Adrenal gland (tissue), 5 donors: ENCODE measurements at regions not wholly inside any gene's neighbourhood (a gene's known extent, or its start where the extent isn't known, plus 50 kb on each side); places are given as distances from the start of the nearest gene placed in this dataset.

Experiments
- CTCF ChIP-seq, 6 experiments: fragments of 450-650 bp in 4 of 6; fragments of 200-600 bp in 2 of 6; sonication (generic) in 1 of 6; IDR thresholded peaks; 1 replicate in 5 of 6; 2 replicates in 1 of 6; pipeline versions ENCODE4 v1.5.1 to v1.8.0; 2016 to 2021; ENCODE audit warnings: antibody characterized with exemption in 6 of 6, mild to moderate bottlenecking in 2 of 6, moderate library complexity in 1 of 6
- POLR2A ChIP-seq, 2 donors: fragments of 450-650 bp; IDR thresholded peaks; one replicate each; pipeline ENCODE4 v1.6.1; 2017; ENCODE audit warnings: antibody characterized with exemption in 2 of 2, mild to moderate bottlenecking in 2 of 2, moderate library complexity in 1 of 2
- donor health status: DM: no; HTN: no; CAD: no.

GRCh38 chr16:25449802-25450201, 192.2 kb upstream of the ZKSCAN2 start:
- TF ChIP-seq CTCF (IDR thresholded peaks at IDR 0.05) (no peak), POLR2A (IDR thresholded peaks at IDR 0.05) (no peak)
